Vagina (tissue), 2 donors: ENCODE measurements at regions not wholly inside any gene's neighbourhood (a gene's known extent, or its start where the extent isn't known, plus 50 kb on each side); places are given as distances from the start of the nearest gene placed in this dataset.

Source experiments
- POLR2A ChIP-seq, 2 donors: fragments of 450-650 bp; IDR thresholded peaks; one replicate each; pipeline ENCODE4 v1.6.1; 2017; ENCODE audit warnings: antibody characterized with exemption in 2 of 2, mild to moderate bottlenecking in 2 of 2, moderate library complexity in 2 of 2
- POLR2AphosphoS5 ChIP-seq, 2 donors: sonication (generic); formaldehyde crosslinking; IDR thresholded peaks; one replicate each; pipeline ENCODE4 v1.9.0; 2017; ENCODE audit warnings: antibody characterized with exemption in 2 of 2, mild to moderate bottlenecking in 2 of 2, low read depth in 1 of 2; ENCODE audit not compliant: insufficient read depth in 1 of 2
- TF ChIP-seq, protein P1 (sequence below), 3 experiments: fragments of 450-650 bp in 2 of 3; fragments of 200-600 bp in 1 of 3; sonication (generic) in 1 of 3; IDR thresholded peaks; one replicate each; pipeline ENCODE4 v1.5.1; 2017 to 2019; ENCODE audit warnings: antibody characterized with exemption in 3 of 3, mild to moderate bottlenecking in 2 of 3, moderate library complexity in 2 of 3

DNA sequence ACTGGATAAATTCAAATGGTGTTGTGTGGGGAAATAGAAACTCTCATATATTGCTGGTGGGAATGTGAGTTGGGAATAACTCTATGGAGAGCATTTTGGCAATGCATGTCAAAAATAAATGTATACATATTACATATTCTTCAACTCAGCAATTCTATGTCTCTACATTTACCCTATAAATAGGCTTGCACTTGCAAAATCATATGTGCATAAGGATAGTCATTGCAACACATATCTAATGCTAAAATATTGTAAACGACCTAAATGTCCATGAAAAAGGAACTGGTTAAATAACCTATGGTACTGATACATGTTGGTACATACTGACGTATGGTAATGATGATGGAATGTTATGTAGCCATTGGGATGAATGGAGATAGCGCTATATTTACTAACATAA is 94.5 kb upstream of the CHD1 start:
- no peak for TF ChIP-seq POLR2A (IDR thresholded peaks at IDR 0.05)
- TF ChIP-seq POLR2AphosphoS5 (IDR thresholded peaks at IDR 0.05; ENCODE audit: insufficient read depth in 1 of 2, low read depth in 1 of 2): no peak
- TF ChIP-seq, protein P1, sequence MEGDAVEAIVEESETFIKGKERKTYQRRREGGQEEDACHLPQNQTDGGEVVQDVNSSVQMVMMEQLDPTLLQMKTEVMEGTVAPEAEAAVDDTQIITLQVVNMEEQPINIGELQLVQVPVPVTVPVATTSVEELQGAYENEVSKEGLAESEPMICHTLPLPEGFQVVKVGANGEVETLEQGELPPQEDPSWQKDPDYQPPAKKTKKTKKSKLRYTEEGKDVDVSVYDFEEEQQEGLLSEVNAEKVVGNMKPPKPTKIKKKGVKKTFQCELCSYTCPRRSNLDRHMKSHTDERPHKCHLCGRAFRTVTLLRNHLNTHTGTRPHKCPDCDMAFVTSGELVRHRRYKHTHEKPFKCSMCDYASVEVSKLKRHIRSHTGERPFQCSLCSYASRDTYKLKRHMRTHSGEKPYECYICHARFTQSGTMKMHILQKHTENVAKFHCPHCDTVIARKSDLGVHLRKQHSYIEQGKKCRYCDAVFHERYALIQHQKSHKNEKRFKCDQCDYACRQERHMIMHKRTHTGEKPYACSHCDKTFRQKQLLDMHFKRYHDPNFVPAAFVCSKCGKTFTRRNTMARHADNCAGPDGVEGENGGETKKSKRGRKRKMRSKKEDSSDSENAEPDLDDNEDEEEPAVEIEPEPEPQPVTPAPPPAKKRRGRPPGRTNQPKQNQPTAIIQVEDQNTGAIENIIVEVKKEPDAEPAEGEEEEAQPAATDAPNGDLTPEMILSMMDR (IDR thresholded peaks at IDR 0.05): no peak
